Effector memory CD4-positive, alpha-beta T cell (primary cell): ENCODE measurements at regions not wholly inside any gene's neighbourhood (a gene's known extent, or its start where the extent isn't known, plus 50 kb on each side); places are given as distances from the start of the nearest gene placed in this dataset.

Source experiments
- DNase-seq, 3 donors: peaks; one replicate each; pipeline ENCODE4 v3.0.0-alpha.2; 2020
- H3K27ac ChIP-seq: 2 replicates; pipeline ENCODE4 v1.7.0; 2013; ENCODE audit warnings: mild to moderate bottlenecking, low read length, moderate library complexity; ENCODE audit not compliant: insufficient read depth, poor library complexity, severe bottlenecking
- H3K27me3 ChIP-seq: replicated peaks from 2 replicates; pipeline ENCODE4 v1.7.0; 2013; ENCODE audit warnings: mild to moderate bottlenecking, low read length; ENCODE audit not compliant: insufficient read depth, control insufficient read depth, poor library complexity, severe bottlenecking
- H3K36me3 ChIP-seq: 2 replicates; pipeline ENCODE4 v1.7.0; 2013; ENCODE audit warnings: mild to moderate bottlenecking, low read length, moderate library complexity; ENCODE audit not compliant: control insufficient read depth, insufficient read depth
- H3K4me1 ChIP-seq: 2 replicates; pipeline ENCODE4 v1.7.0; 2013; ENCODE audit warnings: low read length, mild to moderate bottlenecking; ENCODE audit not compliant: control insufficient read depth, insufficient read depth, poor library complexity, severe bottlenecking
- H3K4me3 ChIP-seq: 2 replicates; pipeline ENCODE4 v1.7.0; 2013; ENCODE audit warnings: low read length, low read depth, mild to moderate bottlenecking; ENCODE audit not compliant: insufficient read depth, poor library complexity, severe bottlenecking
- H3K9me3 ChIP-seq: 2 replicates; pipeline ENCODE4 v1.7.0; 2013; ENCODE audit warnings: mild to moderate bottlenecking, low read length, moderate library complexity; ENCODE audit not compliant: control insufficient read depth

DNA sequence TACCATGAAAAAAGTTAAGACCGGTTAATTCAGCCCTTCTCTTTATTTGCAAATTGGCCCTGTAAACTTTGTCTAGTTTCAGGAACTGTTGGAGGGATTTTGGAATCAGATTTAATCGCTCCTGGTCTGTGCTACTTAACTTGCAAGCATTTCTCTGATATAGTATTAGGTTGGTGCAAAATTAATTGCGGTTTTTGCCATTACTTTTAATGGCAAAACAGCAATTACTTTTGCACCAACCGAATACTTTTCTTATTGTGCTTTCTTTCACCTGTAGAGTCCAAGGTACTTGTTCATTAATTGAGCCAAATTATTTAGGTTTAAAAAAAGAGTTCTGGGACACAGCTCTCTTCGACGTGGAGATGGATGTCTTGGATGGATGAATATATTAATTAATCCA, 92.8 kb upstream of the HNRNPU start:
- no peaks in the 10 kb centered on the region for H3K36me3 ChIP-seq
- H3K4me3 ChIP-seq, result no peak overlapping the region
- H3K4me1 ChIP-seq, result no peaks in the 10 kb centered on the region
- no peaks in the 10 kb centered on the region for H3K9me3 ChIP-seq
- no peak for DNase-seq
- no peak overlapping the region for H3K27ac ChIP-seq
- no peaks in the 10 kb centered on the region for H3K27me3 ChIP-seq

DNA sequence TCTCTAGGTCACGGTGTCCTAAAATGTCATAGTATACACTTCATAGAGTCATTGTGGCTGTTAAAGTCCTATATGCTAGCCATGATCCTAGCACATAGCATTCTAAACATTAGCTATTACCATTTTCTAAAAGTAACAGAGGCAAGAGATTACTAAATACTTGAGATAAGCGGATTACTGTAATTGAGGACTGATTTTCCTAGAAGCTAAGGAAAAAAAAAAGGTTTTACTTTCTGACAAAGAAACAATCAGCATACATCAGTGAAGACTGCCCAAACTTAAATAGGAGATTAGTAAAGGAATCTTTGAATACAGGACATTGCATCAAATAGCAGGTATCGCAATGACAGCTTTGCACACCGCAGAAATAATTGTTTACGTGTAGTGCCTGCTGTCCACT, 91.3 kb upstream of the HNRNPU start:
- DNase-seq, result no peak
- H3K9me3 ChIP-seq, result no peaks in the 10 kb centered on the region
- H3K27me3 ChIP-seq, result no peaks in the 10 kb centered on the region
- H3K36me3 ChIP-seq, result no peaks in the 10 kb centered on the region
- H3K4me3 ChIP-seq, result no peak overlapping the region
- H3K27ac ChIP-seq, result no peak overlapping the region
- H3K4me1 ChIP-seq, result no peaks in the 10 kb centered on the region

DNA sequence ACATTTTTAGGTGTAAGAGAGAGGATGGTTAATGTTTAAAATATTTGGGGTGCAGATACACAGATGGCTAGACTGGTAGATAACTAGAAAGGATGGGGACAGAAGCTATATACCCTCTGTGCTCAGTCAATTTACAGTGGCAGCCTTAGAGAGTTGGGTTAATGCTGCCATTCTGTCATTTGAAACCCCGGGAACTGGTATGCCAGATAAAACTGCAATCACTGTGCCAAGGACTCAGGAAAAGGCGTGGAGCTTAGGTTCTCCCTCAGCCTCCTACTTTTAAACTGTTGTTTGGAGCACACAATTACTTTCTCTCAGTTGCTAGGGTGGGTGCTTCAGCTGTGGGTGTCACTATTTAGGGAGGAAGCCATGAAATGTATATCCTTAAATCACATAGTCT, 90.0 kb upstream of the HNRNPU start:
- no peak for DNase-seq
- Histone ChIP-seq H3K9me3 (no peaks in the 10 kb centered on the region), H3K4me3 (no peak overlapping the region), H3K27ac (no peak overlapping the region), H3K36me3 (no peaks in the 10 kb centered on the region), H3K27me3 (no peaks in the 10 kb centered on the region), H3K4me1 (no peaks in the 10 kb centered on the region)

DNA sequence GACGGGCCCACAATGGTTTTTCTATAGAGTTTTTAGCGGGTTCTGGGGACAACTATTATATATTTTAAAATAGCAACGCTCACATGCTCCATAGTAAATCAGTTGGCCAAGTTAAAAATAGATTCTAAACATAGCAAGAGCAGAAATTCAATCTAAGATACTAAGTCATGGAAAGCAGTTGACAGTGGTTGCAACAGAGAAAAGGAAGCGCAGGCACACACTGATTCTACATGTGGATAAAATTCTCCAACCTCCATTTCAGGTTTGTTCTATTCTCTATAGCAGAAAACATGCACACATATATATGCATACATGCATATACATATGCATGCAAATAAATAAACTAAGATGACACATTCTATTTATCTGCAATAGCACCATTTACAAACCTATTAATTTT, 89.6 kb upstream of the HNRNPU start:
- H3K27me3 ChIP-seq, result no peaks in the 10 kb centered on the region
- DNase-seq, result no peak
- no peaks in the 10 kb centered on the region for H3K9me3 ChIP-seq
- H3K4me3 ChIP-seq, result no peak overlapping the region
- no peak overlapping the region for H3K27ac ChIP-seq
- no peaks in the 10 kb centered on the region for H3K36me3 ChIP-seq
- H3K4me1 ChIP-seq, result no peaks in the 10 kb centered on the region

DNA sequence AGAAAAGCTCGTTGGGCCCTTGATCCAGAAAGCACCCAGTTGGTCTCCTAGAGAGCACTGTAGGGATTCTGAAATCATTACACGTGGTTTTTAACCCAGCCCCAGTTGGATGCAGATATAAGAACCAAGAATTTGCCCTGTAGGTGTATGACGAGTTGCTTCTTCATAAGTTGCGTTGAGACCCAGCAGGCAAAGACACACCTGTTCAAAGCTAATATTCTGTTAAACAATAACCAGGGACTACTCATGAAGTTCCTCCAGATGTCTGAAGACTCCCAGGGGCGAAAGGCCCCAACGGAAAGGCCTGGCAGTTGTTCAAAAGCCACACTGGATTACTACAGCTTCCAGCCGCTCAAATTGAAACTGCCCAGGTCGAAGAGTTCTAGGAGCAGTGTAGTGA, 88.6 kb upstream of the HNRNPU start:
- Histone ChIP-seq H3K27me3 (no peaks in the 10 kb centered on the region), H3K4me3 (no peak overlapping the region), H3K27ac (no peak overlapping the region), H3K9me3 (no peaks in the 10 kb centered on the region), H3K36me3 (no peaks in the 10 kb centered on the region), H3K4me1 (no peaks in the 10 kb centered on the region)
- no peak for DNase-seq

DNA sequence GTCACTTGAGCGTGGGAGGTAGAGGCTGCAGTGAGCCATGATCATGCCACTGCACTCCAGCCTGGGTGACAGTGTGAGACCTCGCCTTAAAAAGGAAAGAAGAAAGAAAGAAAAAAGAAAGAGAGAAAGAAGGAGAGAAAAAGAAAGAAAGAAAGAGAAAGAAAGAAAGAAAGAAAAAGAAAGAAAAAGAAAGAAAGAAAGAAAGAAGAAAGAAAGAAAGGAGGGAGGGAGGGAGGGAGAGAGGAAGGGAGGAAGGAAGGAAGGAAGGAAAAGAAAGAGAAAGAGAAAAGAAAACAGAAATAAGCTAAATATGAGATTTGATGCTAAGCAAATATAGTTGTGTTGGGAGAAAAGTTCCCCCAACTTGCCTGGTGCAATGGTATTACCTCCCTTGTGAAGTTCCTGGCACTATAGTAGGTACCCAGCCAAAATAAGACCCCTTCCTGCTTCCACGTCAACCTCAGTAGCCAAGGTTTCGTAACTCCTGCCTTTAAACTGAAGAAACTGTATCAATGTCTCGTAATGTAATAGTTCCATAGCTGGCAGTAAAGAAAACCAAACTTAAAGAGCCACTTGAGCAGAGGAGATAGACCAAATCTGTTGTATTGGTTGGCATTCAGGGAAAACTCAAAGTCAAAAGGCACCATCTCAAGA, 88.1 kb upstream of the HNRNPU start:
- Histone ChIP-seq H3K27me3 (no peaks in the 10 kb centered on the region), H3K4me3 (no peak overlapping the region), H3K9me3 (no peaks in the 10 kb centered on the region), H3K4me1 (no peaks in the 10 kb centered on the region), H3K36me3 (no peaks in the 10 kb centered on the region), H3K27ac (no peak overlapping the region)
- no peak for DNase-seq

DNA sequence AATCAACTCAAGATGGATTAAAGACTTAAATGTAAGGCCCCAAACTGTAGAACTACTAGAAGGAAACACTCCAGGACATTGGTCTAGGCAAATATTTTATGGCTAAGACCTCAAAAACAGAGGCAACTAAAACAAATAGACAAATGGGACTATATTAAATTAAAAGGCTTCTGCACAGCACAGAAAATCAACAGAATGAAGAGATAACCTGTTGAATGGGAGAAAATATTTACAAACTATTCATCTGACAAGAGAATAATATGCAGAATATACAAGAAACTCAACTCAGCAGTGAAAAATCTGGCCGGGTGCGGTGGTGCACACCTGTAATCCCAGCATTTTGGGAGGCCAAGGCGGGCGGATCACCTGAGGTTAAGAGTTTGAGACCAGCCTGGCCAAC, 84.1 kb upstream of the HNRNPU start:
- Histone ChIP-seq H3K27me3 (no peaks in the 10 kb centered on the region), H3K4me3 (no peak overlapping the region), H3K9me3 (no peaks in the 10 kb centered on the region), H3K4me1 (no peaks in the 10 kb centered on the region), H3K27ac (no peak overlapping the region), H3K36me3 (no peaks in the 10 kb centered on the region)
- no peak for DNase-seq

DNA sequence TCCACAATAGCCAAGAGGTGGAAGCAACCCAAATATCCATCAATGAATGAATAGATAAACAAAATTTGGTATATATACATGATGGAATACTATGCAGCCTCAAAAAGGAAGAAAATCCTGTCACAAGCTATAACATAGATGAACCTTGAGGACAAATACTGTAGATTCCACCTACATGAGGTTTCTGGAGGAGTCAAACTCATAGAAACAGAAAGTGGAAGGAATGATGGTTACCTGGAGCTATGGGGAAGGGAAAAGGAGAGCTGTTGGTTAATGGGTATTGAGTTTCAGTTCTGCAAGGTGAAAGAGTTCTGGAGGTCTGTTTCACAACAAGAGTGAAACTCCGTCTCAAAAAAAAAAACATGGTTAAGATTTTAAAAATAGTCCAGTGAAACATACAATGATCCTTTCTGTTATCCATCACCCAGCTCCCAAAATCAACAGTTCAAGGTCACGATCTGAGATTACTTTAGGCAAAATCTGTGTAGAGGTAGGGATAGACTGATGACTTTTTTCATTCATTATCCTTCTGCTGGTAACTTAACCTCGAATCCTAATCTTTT, 80.8 kb upstream of the HNRNPU start:
- Histone ChIP-seq H3K4me3 (no peak overlapping the region), H3K27me3 (no peaks in the 10 kb centered on the region), H3K9me3 (no peaks in the 10 kb centered on the region), H3K36me3 (no peaks in the 10 kb centered on the region), H3K27ac (no peak overlapping the region), H3K4me1 (no peaks in the 10 kb centered on the region)
- no peak for DNase-seq

DNA sequence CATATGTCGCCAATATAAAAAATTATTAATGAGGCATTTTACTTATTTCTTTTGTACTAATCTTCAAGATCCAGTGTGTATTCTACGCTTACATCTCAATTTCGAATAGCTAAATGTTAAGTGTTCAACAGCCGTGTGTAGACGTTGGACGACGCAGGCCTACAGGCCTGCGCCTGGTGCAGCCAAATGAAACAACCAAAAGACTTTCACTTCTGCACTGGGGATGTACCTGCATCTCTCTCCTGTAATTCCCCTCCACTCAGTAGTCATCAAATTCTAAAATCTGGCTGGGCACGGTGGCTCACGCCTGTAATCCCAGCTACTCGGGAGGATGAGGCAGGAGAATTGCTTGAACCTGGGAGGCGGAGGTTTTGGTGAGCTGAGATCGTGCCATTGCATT, 76.8 kb upstream of the HNRNPU start:
- H3K27ac ChIP-seq, result no peak overlapping the region
- no peaks in the 10 kb centered on the region for H3K4me1 ChIP-seq
- H3K9me3 ChIP-seq, result no peaks in the 10 kb centered on the region
- DNase-seq, result no peak
- H3K4me3 ChIP-seq, result no peak overlapping the region
- no peaks in the 10 kb centered on the region for H3K36me3 ChIP-seq
- no peaks in the 10 kb centered on the region for H3K27me3 ChIP-seq

DNA sequence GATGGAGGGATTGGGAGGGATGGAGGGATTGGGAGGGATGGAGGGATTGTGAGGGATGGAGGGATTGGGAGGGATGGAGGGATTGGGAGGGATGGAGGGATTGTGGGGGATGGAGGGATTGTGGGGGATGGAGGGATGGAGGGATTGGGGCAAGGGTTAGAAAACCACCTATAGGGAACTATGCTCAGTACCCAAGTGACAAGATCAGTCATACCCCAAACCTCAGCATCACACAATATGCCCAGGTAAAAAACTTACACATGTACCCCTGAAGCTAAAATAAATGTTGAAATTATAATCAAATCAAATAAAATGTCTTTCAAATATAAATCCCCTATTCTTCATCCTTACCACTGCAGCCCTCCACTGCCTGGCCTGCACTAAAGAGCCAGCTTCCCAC, 72.8 kb upstream of the HNRNPU start:
- DNase-seq, result no peak
- Histone ChIP-seq H3K4me1 (no peaks in the 10 kb centered on the region), H3K27ac (no peak overlapping the region), H3K9me3 (no peaks in the 10 kb centered on the region), H3K4me3 (no peak overlapping the region), H3K27me3 (no peaks in the 10 kb centered on the region), H3K36me3 (no peaks in the 10 kb centered on the region)
